Fibroblast of lung (primary cell): ENCODE measurements at regions not wholly inside any gene's neighbourhood (a gene's known extent, or its start where the extent isn't known, plus 50 kb on each side); places are given as distances from the start of the nearest gene placed in this dataset.

Source experiments
- EZH2 ChIP-seq: IDR thresholded peaks from 2 replicates; pipeline ENCODE4 v1.5.1; 2012; ENCODE audit warnings: low read length, control low read depth, mild to moderate bottlenecking; ENCODE audit errors: missing control alignments
- TF ChIP-seq, protein P1 (sequence below), 2 donors: IDR thresholded peaks in 1 of 2; conservative IDR thresholded peaks in 1 of 2; 1 replicate in 1 of 2; 2 replicates in 1 of 2; pipeline ENCODE4 v1.5.1; 2011 to 2012; ENCODE audit warnings: low read length in 2 of 2, control low read depth in 1 of 2, inconsistent platforms in 1 of 2, low read depth in 1 of 2, mild to moderate bottlenecking in 1 of 2

DNA sequence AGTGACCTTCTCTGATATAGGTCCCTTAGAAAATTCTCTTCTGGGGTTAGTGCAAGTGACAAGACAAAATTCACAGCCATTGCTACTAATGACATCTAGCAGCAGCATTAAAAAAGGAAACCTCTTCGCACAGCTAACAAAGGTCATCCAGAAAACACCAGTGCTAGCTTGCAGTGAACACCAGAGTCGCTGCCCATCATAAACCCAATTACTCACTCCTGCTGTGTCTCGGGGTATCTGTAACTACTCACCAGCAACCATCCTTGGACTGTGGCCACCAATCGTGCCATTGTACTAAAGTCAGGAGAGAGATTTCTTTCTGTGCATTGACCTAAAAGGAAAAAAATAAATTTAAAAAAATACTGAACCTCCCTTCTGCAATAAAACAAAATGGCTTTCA lies 1494.7 kb upstream of the CDH8 start:
- TF ChIP-seq, protein P1, sequence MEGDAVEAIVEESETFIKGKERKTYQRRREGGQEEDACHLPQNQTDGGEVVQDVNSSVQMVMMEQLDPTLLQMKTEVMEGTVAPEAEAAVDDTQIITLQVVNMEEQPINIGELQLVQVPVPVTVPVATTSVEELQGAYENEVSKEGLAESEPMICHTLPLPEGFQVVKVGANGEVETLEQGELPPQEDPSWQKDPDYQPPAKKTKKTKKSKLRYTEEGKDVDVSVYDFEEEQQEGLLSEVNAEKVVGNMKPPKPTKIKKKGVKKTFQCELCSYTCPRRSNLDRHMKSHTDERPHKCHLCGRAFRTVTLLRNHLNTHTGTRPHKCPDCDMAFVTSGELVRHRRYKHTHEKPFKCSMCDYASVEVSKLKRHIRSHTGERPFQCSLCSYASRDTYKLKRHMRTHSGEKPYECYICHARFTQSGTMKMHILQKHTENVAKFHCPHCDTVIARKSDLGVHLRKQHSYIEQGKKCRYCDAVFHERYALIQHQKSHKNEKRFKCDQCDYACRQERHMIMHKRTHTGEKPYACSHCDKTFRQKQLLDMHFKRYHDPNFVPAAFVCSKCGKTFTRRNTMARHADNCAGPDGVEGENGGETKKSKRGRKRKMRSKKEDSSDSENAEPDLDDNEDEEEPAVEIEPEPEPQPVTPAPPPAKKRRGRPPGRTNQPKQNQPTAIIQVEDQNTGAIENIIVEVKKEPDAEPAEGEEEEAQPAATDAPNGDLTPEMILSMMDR (conservative IDR thresholded peaks at IDR 0.05 in 1 of 2, IDR thresholded peaks at IDR 0.05 in 1 of 2; ENCODE audit: low read depth in 1 of 2, low read length in 2 of 2): no peak
- no peak for TF ChIP-seq EZH2
